ENCODE measurements at regions not wholly inside any gene's neighbourhood (a gene's known extent, or its start where the extent isn't known, plus 50 kb on each side); places are given as distances from the start of the nearest gene placed in this dataset.
"Not testable (repeated sequence)": the region's sequence is repeated elsewhere in the genome, so short reads cannot be mapped to it uniquely, and the experiment has no call there.

DNA sequence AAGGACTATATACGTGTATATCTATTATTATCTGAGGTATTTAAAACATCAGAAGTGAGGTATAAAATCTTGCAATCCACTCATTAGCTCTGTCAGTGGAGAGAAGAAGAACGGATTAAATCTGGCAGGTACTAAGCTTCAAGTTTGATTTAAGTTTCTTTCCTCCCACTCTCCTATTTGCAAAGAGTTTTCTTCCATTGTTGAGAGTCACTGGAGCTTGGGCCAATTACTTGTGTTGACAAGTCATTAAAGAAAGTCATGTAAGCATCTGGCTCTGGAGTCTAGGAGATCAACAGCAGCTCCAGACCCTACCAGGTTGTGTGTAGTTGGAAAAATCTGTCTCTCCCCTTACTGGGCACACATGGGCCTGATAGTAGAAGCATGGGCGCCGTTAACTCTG lies 476.8 kb upstream of the SMARCA2 start:
- no peak for ATAC-seq (replicated peaks)
- no peaks in the 10 kb centered on the region for H3K27me3 Mint-ChIP-seq

DNA sequence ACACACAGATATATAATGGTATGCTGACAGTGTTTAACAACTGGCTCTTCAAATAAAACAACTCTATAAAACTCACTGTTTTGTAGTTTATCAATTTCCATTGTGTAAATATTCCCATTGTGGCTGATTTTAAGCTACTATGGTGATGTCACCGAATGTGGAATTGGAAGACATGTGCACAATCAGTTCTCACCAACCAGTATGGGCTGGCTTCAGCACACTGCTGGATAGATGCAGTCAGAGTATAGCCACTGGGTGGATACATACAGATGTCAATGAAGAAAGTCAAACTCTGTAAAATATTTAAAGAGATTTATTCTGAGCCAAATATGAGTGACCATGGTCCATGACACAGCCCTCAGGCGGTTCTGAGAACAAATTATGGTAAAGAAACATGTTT lies 475.9 kb upstream of the SMARCA2 start:
- Mint-ChIP-seq H3K4me3 (no peak overlapping the region), H3K36me3 (no peaks in the 10 kb centered on the region), H3K4me1 (no peaks in the 10 kb centered on the region), H3K27me3 (no peaks in the 10 kb centered on the region), H3K27ac (no peak overlapping the region), H3K9me3 (peaks cover 1 to 3% of the 10 kb centered on the region in 2 donors)
- ATAC-seq (replicated peaks) (no peak), DNase-seq (no peak)

More for the DNA sequence above, 476.8 kb upstream of the SMARCA2 start:
- no peak overlapping the region for H3K27ac Mint-ChIP-seq
- H3K4me1 Mint-ChIP-seq: no peaks in the 10 kb centered on the region
- H3K9me3 Mint-ChIP-seq: peaks cover 1 to 3% of the 10 kb centered on the region in 2 donors
- no peaks in the 10 kb centered on the region for H3K36me3 Mint-ChIP-seq
- DNase-seq: no peak
- H3K4me3 Mint-ChIP-seq: no peak overlapping the region

DNA sequence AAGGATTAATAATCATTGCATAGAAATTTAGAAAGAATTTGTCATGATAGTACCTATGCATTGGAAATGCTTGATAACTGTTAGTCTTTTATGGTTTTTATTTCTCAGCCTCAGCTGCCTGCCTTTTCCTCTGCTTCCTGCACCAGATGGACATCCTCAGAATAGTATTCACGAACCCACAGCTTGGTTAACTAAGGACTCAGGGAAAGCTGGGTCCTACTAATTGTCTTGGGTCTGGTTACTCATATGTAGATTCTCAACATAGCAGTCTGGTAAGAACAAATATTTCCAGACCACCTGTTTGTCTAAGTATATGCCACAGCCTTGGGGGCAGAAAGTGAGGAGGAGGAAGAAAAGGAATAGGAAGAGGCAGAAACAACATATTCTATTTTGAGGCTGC lies 464.5 kb upstream of the SMARCA2 start:
- H3K4me3 Mint-ChIP-seq: no peak overlapping the region
- H3K27me3 Mint-ChIP-seq: peaks cover 0 to 8% of the 10 kb centered on the region in 2 donors
- H3K9me3 Mint-ChIP-seq: peaks cover 2 to 5% of the 10 kb centered on the region in 2 donors
- H3K36me3 Mint-ChIP-seq: no peaks in the 10 kb centered on the region
- no peaks in the 10 kb centered on the region for H3K4me1 Mint-ChIP-seq
- no peak overlapping the region for H3K27ac Mint-ChIP-seq
- ATAC-seq (replicated peaks) (no peak), DNase-seq (no peak)

DNA sequence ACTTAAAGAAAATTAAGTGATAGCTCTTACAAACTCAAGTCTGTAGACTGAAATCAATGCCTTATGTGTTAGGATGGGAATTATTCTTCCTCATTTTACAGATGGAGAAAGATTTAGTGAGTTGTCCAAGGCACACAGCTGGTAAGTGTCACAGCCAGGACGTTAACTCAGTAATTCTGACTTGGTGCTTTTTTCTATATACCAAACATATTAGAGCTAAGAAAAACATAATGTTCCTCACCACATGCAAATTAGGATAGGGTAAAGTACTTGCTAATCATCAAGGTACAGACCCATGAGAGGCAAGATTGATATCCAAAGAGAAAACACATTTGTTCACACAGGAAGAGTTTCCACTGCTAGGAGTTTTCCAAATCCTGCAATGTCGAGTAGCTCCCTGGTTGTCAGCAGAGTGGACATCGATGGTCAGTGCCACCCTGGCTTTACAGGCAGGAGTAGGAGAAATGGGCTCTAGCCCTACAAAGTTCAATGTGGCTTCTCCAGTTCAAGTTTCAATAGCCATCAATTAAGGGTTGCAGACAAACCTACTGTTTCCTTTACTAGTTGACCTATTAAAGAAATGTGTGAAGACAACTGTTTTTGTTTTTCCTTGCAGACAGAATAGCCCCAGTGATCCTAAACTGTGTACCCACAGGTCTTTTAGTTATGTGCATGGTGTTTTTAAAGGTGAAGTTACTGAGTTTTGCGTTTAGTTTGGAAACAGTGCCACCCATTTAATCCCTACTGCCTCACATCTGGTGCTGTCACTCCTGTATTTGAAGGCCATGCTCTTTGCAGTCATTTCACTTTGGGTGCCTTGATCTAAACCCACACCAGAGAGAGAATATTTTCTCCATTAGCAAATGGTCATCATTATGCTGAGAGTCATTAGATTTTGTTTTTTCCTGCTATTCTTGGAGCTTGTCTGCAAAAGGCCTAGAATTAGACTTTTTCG lies 460.8 kb upstream of the SMARCA2 start:
- Mint-ChIP-seq H3K4me3 (no peak overlapping the region), H3K4me1 (no peaks in the 10 kb centered on the region), H3K27me3 (no peaks in the 10 kb centered on the region), H3K9me3 (peaks cover 0 to 4% of the 10 kb centered on the region in 2 donors), H3K36me3 (no peaks in the 10 kb centered on the region), H3K27ac (no peak overlapping the region)
- DNase-seq (no peak), ATAC-seq (replicated peaks) (no peak)

DNA sequence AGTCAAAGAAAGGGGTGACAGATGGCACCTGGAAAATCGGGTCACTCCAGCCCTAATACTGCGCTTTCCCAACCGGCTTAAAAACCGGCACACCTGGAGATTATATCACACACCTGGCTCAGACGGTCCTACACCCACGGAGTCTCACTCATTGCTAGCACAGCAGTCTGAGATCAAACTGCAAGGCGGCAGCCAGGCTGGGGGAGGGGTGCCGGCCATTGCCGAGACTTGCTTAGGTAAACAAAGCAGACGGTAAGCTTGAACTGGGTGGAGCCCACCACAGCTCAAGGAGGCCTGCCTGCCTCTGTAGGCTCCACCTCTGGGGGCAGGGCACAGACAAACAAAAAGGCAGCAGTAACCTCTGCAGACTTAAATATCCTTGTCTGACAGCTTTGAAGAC lies 456.5 kb upstream of the SMARCA2 start:
- not testable (repeated sequence) for H3K27ac Mint-ChIP-seq; H3K4me3 Mint-ChIP-seq; H3K9me3 Mint-ChIP-seq; ATAC-seq (replicated peaks); H3K27me3 Mint-ChIP-seq; DNase-seq; H3K36me3 Mint-ChIP-seq; H3K4me1 Mint-ChIP-seq

DNA sequence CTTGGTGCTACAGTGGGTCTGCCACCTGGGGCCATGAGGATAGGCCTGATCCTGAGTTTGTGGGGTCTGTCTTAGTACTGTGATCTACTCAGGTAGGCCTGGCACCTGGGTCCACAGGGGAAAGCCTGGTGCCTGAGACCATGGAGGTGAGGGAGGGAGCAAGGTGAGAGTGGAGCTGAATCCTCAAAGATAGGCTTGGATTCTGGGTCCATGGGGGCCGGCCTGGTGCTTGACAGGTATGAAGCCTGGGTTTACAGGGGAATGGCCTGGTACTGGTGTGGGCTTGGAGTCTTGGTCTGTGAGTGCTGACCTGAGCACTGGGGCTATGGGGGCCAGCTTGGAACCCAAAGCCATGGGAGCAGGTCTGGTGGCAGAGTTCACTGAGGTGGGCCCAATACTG lies 439.2 kb upstream of the SMARCA2 start:
- H3K27ac Mint-ChIP-seq: no peak overlapping the region
- H3K4me3 Mint-ChIP-seq: no peak overlapping the region
- H3K27me3 Mint-ChIP-seq: peaks cover 0 to 4% of the 10 kb centered on the region in 2 donors
- ATAC-seq (replicated peaks): no peak
- H3K36me3 Mint-ChIP-seq: no peaks in the 10 kb centered on the region
- peaks cover 1 to 6% of the 10 kb centered on the region in 2 donors for H3K9me3 Mint-ChIP-seq
- DNase-seq: no peak
- no peaks in the 10 kb centered on the region for H3K4me1 Mint-ChIP-seq

DNA sequence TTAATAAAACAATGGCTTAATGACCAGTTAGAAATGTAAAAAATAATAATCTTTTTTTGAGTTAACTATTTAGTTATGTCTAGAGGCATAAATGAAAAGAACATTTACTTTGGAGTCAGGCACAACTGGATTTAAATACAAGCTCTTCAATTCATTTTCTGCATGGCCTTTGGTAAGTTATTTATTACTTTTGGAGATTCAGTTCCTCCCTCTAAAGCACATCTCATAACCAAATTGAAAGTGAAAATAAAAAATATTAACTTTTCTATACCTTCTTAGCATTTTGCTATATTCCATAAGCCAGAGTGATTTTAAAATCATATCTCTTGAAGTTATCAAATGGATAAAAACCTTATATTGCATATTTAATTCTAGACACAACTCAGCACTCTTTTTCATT lies 434.9 kb upstream of the SMARCA2 start:
- Mint-ChIP-seq H3K4me3 (no peak overlapping the region), H3K9me3 (peaks cover 0 to 4% of the 10 kb centered on the region in 2 donors), H3K36me3 (no peaks in the 10 kb centered on the region), H3K27me3 (peaks cover 0 to 4% of the 10 kb centered on the region in 2 donors), H3K27ac (no peak overlapping the region), H3K4me1 (no peaks in the 10 kb centered on the region)
- DNase-seq (no peak), ATAC-seq (replicated peaks) (no peak)

DNA sequence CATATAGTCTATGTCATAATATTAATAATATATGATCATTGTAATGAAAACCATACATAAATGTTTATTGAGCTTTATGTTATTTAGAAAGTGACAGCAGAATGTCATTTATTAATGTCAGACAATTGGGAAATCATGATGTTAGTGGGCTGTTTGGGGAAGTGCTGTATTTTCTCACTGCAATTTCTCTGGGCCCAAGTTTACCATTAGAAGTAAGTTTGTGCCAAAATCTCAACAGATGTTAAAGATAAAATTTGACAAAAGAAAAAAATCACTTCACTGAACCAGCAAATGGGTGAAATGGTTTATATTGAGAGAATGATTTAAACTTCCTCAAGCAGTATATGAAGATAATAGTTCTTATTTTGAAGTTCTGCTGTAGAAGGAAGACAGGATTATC lies 433.2 kb upstream of the SMARCA2 start:
- no peak for ATAC-seq (replicated peaks)
- no peak overlapping the region for H3K27ac Mint-ChIP-seq
- no peak for DNase-seq

DNA sequence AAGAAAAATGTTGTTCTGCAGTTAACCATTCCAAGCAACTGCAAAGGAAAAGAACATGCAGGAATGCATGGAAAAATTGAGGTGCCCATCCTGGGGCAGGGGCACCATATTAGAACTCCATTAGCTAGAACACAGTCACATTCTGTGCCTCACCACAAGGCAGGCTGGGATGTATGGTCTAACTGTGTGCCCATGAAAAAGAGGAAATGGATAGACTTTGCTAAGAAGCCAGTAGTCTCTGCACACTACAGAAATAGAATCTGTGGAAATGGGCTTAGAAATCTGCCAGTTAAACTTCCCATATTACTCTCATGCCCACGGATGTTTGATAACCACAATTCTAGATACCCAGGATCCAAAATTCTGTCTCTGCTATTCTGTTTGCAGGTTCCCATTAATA lies 423.8 kb upstream of the SMARCA2 start:
- ATAC-seq (replicated peaks): no peak
- no peak overlapping the region for H3K4me3 Mint-ChIP-seq
- no peaks in the 10 kb centered on the region for H3K27me3 Mint-ChIP-seq
- H3K27ac Mint-ChIP-seq: no peak overlapping the region
- H3K4me1 Mint-ChIP-seq: no peaks in the 10 kb centered on the region
- no peaks in the 10 kb centered on the region for H3K36me3 Mint-ChIP-seq
- H3K9me3 Mint-ChIP-seq: peaks cover 0 to 6% of the 10 kb centered on the region in 2 donors
- no peak for DNase-seq

More for the DNA sequence above, 433.2 kb upstream of the SMARCA2 start:
- no peaks in the 10 kb centered on the region for H3K4me1 Mint-ChIP-seq
- H3K27me3 Mint-ChIP-seq: no peaks in the 10 kb centered on the region
- no peaks in the 10 kb centered on the region for H3K36me3 Mint-ChIP-seq
- H3K9me3 Mint-ChIP-seq: peaks cover 2 to 5% of the 10 kb centered on the region in 2 donors
- no peak overlapping the region for H3K4me3 Mint-ChIP-seq

DNA sequence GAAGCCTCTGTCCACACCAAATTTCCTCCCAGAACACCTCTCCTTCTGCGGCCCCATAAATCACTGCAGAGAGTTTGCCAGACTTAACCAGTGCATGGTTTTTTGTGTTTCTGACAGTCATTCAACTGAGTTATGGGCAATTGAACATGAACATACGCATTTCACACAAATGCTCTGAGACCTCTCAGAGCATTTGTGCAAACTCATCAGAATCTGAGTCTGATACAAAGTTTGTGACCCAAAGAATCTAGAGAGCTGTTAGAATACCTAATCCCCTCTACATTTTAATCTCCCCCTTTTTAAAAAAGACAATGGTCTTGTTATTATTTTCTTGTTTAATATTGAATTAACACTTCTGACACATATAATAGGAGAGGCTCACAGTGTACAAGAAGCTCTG lies 416.9 kb upstream of the SMARCA2 start:
- no peaks in the 10 kb centered on the region for H3K36me3 Mint-ChIP-seq
- no peaks in the 10 kb centered on the region for H3K4me1 Mint-ChIP-seq
- ATAC-seq (replicated peaks) (no peak), DNase-seq (no peak)
- no peaks in the 10 kb centered on the region for H3K9me3 Mint-ChIP-seq
- H3K27ac Mint-ChIP-seq: no peak overlapping the region
- H3K4me3 Mint-ChIP-seq: no peak overlapping the region
- no peaks in the 10 kb centered on the region for H3K27me3 Mint-ChIP-seq

DNA sequence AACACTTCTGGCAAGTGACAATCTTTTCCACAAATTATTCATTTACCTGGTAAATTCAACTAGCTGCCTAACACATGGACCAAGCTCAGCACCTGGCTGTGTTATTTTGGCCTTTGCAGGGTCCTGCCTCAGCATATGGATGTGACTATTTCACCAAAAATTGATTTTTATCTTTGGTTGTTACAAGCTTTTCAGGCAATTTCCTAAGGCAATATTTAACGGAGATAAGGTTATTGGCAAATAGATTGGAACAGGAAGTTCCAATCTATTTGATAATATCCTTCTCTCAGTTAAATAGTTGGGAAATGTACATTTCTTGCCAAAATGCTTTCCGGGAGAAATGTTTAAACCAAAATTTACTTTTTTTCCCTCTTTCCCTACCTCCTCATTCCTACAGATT lies 415.2 kb upstream of the SMARCA2 start:
- Mint-ChIP-seq H3K27me3 (peaks cover 0 to 5% of the 10 kb centered on the region in 2 donors), H3K36me3 (no peaks in the 10 kb centered on the region), H3K4me3 (no peak overlapping the region), H3K9me3 (peaks cover 0 to 4% of the 10 kb centered on the region in 2 donors), H3K4me1 (no peaks in the 10 kb centered on the region), H3K27ac (no peak overlapping the region)
- ATAC-seq (replicated peaks) (no peak), DNase-seq (no peak)

DNA sequence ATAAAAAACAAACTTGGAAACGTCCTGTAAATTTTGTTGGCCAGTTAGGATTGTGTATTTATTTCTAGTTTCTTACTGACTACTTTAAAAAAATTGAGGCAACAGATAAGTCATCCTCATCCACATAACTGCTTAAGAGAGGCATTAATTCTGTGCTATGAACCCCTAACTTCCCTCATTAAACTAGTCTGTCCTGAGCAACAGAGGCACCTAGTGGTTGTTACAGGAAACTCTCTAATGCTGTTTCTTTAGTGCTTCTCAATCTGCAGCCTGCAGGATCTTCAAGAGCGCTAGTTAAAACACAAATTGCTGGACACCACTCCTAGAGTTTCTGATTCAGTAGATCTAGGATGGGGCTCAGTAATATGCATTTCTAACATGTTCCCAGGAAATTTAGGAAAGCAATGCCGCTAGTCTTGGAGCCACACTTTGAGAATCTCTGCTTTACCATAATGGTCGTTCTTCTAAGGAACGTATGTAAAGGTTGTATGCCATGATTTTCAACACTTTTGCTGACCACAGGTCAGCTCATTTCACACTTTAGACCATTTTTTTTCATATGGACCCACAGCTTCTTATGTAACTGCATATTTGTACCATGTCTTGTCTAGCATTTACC lies 410.1 kb upstream of the SMARCA2 start:
- Mint-ChIP-seq H3K27me3 (peaks cover 0 to 5% of the 10 kb centered on the region in 2 donors), H3K9me3 (peaks cover 0 to 4% of the 10 kb centered on the region in 2 donors), H3K4me1 (peaks cover 0 to 3% of the 10 kb centered on the region in 2 donors), H3K27ac (no peak overlapping the region), H3K4me3 (no peak overlapping the region), H3K36me3 (no peaks in the 10 kb centered on the region)
- ATAC-seq (replicated peaks) (peak; percentile 49 to 60), DNase-seq (no peak)

DNA sequence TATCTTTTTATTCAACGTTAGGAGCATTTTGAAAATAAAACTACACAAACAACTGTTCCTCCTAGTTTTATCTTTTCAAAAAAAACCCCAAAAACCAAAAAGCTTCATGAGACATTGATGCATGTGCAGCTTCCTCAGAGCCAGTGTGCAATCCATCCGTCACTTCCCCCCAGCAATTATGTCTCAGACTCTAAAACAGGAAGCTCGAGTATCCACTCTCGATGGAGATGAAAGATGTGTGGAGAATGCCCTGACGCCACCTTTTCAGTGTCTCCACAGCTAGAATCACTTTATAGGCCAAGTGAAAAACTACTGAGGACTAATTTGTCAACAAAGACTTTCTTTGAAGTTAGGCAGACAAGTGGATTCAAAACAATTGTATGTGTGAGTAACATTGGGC lies 408.9 kb upstream of the SMARCA2 start:
- Mint-ChIP-seq H3K27me3 (peaks cover 0 to 5% of the 10 kb centered on the region in 2 donors), H3K4me1 (peaks cover 0 to 3% of the 10 kb centered on the region in 2 donors), H3K36me3 (no peaks in the 10 kb centered on the region), H3K27ac (no peak overlapping the region), H3K4me3 (no peak overlapping the region), H3K9me3 (peaks cover 0 to 4% of the 10 kb centered on the region in 2 donors)
- no peak for DNase-seq
- ATAC-seq (replicated peaks): no peak

DNA sequence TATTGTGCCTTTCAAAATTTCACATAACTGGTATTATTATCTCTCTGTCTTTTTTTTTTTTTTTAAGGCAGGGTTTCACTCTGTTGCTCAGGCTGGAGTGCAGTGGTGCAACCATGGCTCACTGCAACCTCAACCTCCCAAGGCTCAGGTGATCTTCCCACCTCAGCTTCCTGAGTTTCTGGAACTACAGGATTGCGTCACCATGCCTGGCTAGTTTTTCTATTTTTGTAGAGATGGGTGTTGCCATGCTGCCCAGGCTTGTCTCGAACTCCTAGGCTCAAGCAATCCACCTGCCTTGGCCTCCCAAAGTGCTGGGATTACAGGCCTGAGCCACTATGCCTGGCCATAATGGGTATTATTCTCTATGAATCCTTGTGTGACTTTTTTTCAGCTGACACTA lies 402.3 kb upstream of the SMARCA2 start:
- peaks cover 5 to 8% of the 10 kb centered on the region in 2 donors for H3K9me3 Mint-ChIP-seq
- peaks cover 0 to 4% of the 10 kb centered on the region in 2 donors for H3K27me3 Mint-ChIP-seq
- H3K27ac Mint-ChIP-seq: no peak overlapping the region
- no peak overlapping the region for H3K4me3 Mint-ChIP-seq
- ATAC-seq (replicated peaks): no peak
- no peak for DNase-seq
- H3K4me1 Mint-ChIP-seq: no peaks in the 10 kb centered on the region
- H3K36me3 Mint-ChIP-seq: no peaks in the 10 kb centered on the region

DNA sequence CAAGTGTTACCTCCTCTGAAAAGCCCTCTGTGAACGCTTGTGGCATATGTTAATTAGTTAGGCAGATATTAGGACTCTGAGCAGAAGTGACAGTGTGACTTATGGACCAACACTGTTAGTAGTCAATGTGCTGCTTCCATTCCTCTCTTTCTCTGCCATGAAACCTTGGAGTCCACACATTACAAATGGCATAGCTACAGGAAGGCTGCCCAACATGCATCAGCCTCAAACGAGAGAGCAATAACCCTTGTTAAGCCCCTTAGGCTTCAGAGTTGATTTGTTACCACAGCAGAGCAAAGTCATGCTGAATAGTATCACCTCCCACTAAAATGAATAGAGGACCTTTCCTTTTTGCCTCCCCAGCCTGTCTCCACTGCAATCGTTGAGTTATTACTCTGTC lies 397.7 kb upstream of the SMARCA2 start:
- ATAC-seq (replicated peaks): no peak
- Mint-ChIP-seq H3K9me3 (peaks cover 8 to 14% of the 10 kb centered on the region in 2 donors), H3K36me3 (no peaks in the 10 kb centered on the region)

More for the DNA sequence above, 397.7 kb upstream of the SMARCA2 start:
- Mint-ChIP-seq H3K4me3 (no peak overlapping the region), H3K27me3 (peaks cover 0 to 8% of the 10 kb centered on the region in 2 donors), H3K4me1 (no peaks in the 10 kb centered on the region), H3K27ac (no peak overlapping the region)
- no peak for DNase-seq
